ENCODE measurements at regions not wholly inside any gene's neighbourhood (a gene's known extent, or its start where the extent isn't known, plus 50 kb on each side); places are given as distances from the start of the nearest gene placed in this dataset.
"Not testable (repeated sequence)": the region's sequence is repeated elsewhere in the genome, so short reads cannot be mapped to it uniquely, and the experiment has no call there.

DNA sequence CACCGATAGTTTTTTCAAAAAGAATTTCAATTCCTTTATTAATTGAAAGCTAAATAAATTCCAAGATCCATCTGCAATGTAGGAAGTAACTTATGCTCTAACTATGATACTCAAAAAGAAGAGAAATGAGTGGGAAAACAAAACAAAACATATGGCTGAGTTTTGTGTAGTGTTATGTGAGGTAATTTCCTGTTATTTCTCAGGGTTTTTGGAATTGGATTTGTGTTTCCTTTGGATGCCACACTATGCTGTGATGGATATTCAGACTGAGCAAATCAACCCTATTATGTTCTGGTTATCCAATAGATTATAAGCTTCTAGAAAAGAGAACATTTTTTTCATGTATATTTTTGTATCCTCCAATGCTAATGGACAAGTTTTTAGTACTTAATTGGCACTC lies 73.4 kb upstream of the RAPGEF2 start:
- H4K20me1 ChIP-seq (ENCODE audit: insufficient read depth) = no peaks in the 10 kb centered on the region
- H2AFZ ChIP-seq (ENCODE audit: low read depth) = no peak overlapping the region; the same call in 1 of the 2 replicates
- no peak for TF ChIP-seq MEF2A (IDR thresholded peaks at IDR 0.05; ENCODE audit: borderline replicate concordance, low read depth)
- TF ChIP-seq, protein P1, sequence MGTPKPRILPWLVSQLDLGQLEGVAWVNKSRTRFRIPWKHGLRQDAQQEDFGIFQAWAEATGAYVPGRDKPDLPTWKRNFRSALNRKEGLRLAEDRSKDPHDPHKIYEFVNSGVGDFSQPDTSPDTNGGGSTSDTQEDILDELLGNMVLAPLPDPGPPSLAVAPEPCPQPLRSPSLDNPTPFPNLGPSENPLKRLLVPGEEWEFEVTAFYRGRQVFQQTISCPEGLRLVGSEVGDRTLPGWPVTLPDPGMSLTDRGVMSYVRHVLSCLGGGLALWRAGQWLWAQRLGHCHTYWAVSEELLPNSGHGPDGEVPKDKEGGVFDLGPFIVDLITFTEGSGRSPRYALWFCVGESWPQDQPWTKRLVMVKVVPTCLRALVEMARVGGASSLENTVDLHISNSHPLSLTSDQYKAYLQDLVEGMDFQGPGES (IDR thresholded peaks at IDR 0.05; ENCODE audit: low read depth, low read length) = no peak
- no peak for TF ChIP-seq FOXM1 (IDR thresholded peaks at IDR 0.05; ENCODE audit: low read depth)
- TF ChIP-seq, protein P2, sequence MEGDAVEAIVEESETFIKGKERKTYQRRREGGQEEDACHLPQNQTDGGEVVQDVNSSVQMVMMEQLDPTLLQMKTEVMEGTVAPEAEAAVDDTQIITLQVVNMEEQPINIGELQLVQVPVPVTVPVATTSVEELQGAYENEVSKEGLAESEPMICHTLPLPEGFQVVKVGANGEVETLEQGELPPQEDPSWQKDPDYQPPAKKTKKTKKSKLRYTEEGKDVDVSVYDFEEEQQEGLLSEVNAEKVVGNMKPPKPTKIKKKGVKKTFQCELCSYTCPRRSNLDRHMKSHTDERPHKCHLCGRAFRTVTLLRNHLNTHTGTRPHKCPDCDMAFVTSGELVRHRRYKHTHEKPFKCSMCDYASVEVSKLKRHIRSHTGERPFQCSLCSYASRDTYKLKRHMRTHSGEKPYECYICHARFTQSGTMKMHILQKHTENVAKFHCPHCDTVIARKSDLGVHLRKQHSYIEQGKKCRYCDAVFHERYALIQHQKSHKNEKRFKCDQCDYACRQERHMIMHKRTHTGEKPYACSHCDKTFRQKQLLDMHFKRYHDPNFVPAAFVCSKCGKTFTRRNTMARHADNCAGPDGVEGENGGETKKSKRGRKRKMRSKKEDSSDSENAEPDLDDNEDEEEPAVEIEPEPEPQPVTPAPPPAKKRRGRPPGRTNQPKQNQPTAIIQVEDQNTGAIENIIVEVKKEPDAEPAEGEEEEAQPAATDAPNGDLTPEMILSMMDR (IDR thresholded peaks at IDR 0.05) = no peak
- no peak for TF ChIP-seq RCOR1 (IDR thresholded peaks at IDR 0.05; ENCODE audit: low read length)
- TF ChIP-seq, protein P3, sequence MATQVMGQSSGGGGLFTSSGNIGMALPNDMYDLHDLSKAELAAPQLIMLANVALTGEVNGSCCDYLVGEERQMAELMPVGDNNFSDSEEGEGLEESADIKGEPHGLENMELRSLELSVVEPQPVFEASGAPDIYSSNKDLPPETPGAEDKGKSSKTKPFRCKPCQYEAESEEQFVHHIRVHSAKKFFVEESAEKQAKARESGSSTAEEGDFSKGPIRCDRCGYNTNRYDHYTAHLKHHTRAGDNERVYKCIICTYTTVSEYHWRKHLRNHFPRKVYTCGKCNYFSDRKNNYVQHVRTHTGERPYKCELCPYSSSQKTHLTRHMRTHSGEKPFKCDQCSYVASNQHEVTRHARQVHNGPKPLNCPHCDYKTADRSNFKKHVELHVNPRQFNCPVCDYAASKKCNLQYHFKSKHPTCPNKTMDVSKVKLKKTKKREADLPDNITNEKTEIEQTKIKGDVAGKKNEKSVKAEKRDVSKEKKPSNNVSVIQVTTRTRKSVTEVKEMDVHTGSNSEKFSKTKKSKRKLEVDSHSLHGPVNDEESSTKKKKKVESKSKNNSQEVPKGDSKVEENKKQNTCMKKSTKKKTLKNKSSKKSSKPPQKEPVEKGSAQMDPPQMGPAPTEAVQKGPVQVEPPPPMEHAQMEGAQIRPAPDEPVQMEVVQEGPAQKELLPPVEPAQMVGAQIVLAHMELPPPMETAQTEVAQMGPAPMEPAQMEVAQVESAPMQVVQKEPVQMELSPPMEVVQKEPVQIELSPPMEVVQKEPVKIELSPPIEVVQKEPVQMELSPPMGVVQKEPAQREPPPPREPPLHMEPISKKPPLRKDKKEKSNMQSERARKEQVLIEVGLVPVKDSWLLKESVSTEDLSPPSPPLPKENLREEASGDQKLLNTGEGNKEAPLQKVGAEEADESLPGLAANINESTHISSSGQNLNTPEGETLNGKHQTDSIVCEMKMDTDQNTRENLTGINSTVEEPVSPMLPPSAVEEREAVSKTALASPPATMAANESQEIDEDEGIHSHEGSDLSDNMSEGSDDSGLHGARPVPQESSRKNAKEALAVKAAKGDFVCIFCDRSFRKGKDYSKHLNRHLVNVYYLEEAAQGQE (IDR thresholded peaks at IDR 0.05; ENCODE audit: low read depth, low read length) = no peak
- TF ChIP-seq JUND (IDR thresholded peaks at IDR 0.05) = no peak
- no peak for TF ChIP-seq NFIC (IDR thresholded peaks at IDR 0.05; ENCODE audit: borderline replicate concordance)
- TF ChIP-seq TCF12 (IDR thresholded peaks at IDR 0.05) = no peak
- TF ChIP-seq POLR2AphosphoS5 (IDR thresholded peaks at IDR 0.05; ENCODE audit: low read depth, low read length) = no peak
- no peak for TF ChIP-seq GATA2 (CRISPR knock-in tag; IDR thresholded peaks at IDR 0.05)
- TF ChIP-seq MXI1 (IDR thresholded peaks at IDR 0.05; ENCODE audit: low read depth, low read length) = no peak
- TF ChIP-seq RAD21 (IDR thresholded peaks at IDR 0.05; ENCODE audit: low read length) = no peak
- H3K79me2 ChIP-seq (ENCODE audit: insufficient read depth) = no peaks in the 10 kb centered on the region
- ChIA-PET CTCF (interaction anchor here (1.5 kb wide), 2 partner anchors 14 to 299 kb away, joined by 3 to 4 read pairs; no protein-coding TSS in a partner anchor), POLR2A (no interaction called here)
- H3K36me3 ChIP-seq (replicated peaks in 1 of 2; ENCODE audit: control insufficient read depth in 1 of 2, insufficient read depth in 2 of 2, low read length in 1 of 2) = no peaks in the 10 kb centered on the region
- no peaks in the 10 kb centered on the region for H3K9me3 ChIP-seq
- H3K9me2 ChIP-seq = no peaks in the 10 kb centered on the region
- H3K4me3 ChIP-seq (ENCODE audit: low read depth in 2 of 2, low read length in 1 of 2) = no peak overlapping the region
- no peak for DNase-seq
- no peak overlapping the region for H3K4me2 ChIP-seq
- no peaks in the 10 kb centered on the region for H3F3A ChIP-seq (replicated peaks; ENCODE audit: insufficient read depth)
- H3K9ac ChIP-seq = no peak overlapping the region
- WGBS (ENCODE audit: low lambda C conversion rate) = 97% methylated on average over 1 of the region's 1 CpG
- H3K27ac ChIP-seq (ENCODE audit: low read depth in 2 of 2, low read length in 1 of 2) = no peak overlapping the region
- H3K27me3 ChIP-seq (ENCODE audit: insufficient read depth) = no peaks in the 10 kb centered on the region
- peaks cover 0 to 12% of the 10 kb centered on the region in 2 experiments; a peak in 2 of 4 replicates for H3K4me1 ChIP-seq (ENCODE audit: control insufficient read depth in 1 of 2, insufficient read depth in 2 of 2, low read depth in 1 of 2, low read length in 1 of 2)

DNA sequence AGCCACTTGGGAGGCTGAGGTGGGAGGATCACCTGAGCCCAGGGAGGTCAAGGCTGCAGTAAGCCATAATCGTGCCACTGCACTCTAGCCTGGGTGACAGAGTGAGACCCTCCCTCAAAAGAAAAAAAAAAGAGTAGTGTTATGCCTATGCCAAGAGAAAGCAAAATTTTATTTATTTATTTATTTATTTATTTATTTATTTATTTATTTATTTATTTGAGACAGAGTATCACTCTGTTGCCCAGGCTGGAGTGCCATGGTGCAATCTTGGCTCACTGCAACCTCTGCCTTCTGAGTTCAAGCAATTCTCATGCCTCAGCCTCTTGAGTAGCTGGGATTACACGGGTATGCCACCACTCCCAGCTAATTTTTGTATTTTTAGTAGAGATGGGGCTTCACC lies 72.6 kb upstream of the RAPGEF2 start:
- H3K36me3 ChIP-seq (replicated peaks in 1 of 2; ENCODE audit: control insufficient read depth in 1 of 2, insufficient read depth in 2 of 2, low read length in 1 of 2); H3K9ac ChIP-seq; H3K9me2 ChIP-seq; H3K9me3 ChIP-seq; H3K27ac ChIP-seq (ENCODE audit: low read depth in 2 of 2, low read length in 1 of 2); POLR2A ChIA-PET; DNase-seq; H3K79me2 ChIP-seq (ENCODE audit: insufficient read depth); H4K20me1 ChIP-seq (ENCODE audit: insufficient read depth); H3K4me2 ChIP-seq; H2AFZ ChIP-seq (ENCODE audit: low read depth); H3F3A ChIP-seq (replicated peaks; ENCODE audit: insufficient read depth); H3K27me3 ChIP-seq (ENCODE audit: insufficient read depth); H3K4me3 ChIP-seq (ENCODE audit: low read depth in 2 of 2, low read length in 1 of 2): not testable (repeated sequence)
- H3K4me1 ChIP-seq (ENCODE audit: control insufficient read depth in 1 of 2, insufficient read depth in 2 of 2, low read depth in 1 of 2, low read length in 1 of 2) = peaks cover 0 to 12% of the 10 kb centered on the region in 2 experiments; a peak in 2 of 4 replicates
- WGBS (ENCODE audit: low lambda C conversion rate) = 93% methylated on average over 2 of the region's 2 CpGs
- CTCF ChIA-PET = interaction anchor here (1.5 kb wide), 1 partner anchor 15 kb away, joined by 3 read pairs; no protein-coding TSS in a partner anchor

Measured in SK-N-SH (cell line).